PC-3 (cell line): ENCODE measurements at regions not wholly inside any gene's neighbourhood (a gene's known extent, or its start where the extent isn't known, plus 50 kb on each side); places are given as distances from the start of the nearest gene placed in this dataset.

Experiments used
- ATAC-seq: fragments of 200-7000 bp; cut with Tn5 transposase; 2 replicates; pipeline ENCODE4 v1.9.1; 2020; ENCODE audit warnings: mild to moderate bottlenecking, moderate library complexity
- BruUV-seq: library from RNA; stranded (reverse); fragments of 400-500 nt; replicated peaks from 2 replicates; lab custom pipeline; 2021; lab: Mats Ljungman, UMichigan
- CTCF ChIA-PET: fragments of 300-600 bp; sonication (Branson Sonifier 250); formaldehyde crosslinking; loops from one replicate; lab custom pipeline; 2022; ENCODE audit warnings: antibody characterized with exemption; lab: Charles Lee
- POLR2A ChIA-PET: fragments of 300-600 bp; sonication (Branson Sonifier 250); formaldehyde crosslinking; loops from one replicate; lab custom pipeline; 2022; ENCODE audit warnings: antibody characterized with exemption; ENCODE audit not compliant: unreplicated experiment; lab: Charles Lee
- DNase-seq: peaks from one replicate; pipeline ENCODE4 v3.0.0-alpha.2; 2015
- H2AFZ ChIP-seq: fragments of 300-600 bp; sonication (generic); 2 replicates; pipeline ENCODE4 v1.6.0; 2016; ENCODE audit warnings: antibody characterized with exemption, low read length
- H3F3A ChIP-seq: fragments of 300-600 bp; sonication (generic); one replicate; pipeline ENCODE4 v1.6.0; 2017; ENCODE audit warnings: antibody characterized with exemption, low read length, control low read depth, mild to moderate bottlenecking; ENCODE audit not compliant: unreplicated experiment
- H3K27ac ChIP-seq: fragments of 300-600 bp; sonication (generic); 2 replicates; pipeline ENCODE4 v1.5.1; 2016; ENCODE audit warnings: mild to moderate bottlenecking, low read length
- H3K27me3 ChIP-seq: fragments of 300-600 bp; sonication (generic); 2 replicates; pipeline ENCODE4 v1.6.1; 2016; ENCODE audit warnings: low read length, mixed read lengths
- H3K36me3 ChIP-seq: fragments of 300-600 bp; sonication (generic); 2 replicates; pipeline ENCODE4 v1.6.1; 2016; ENCODE audit warnings: low read depth, mixed run types, low read length, mixed read lengths
- H3K4me1 ChIP-seq: fragments of 300-600 bp; sonication (generic); 2 replicates; pipeline ENCODE4 v1.5.1; 2016; ENCODE audit warnings: low read length; ENCODE audit not compliant: insufficient read depth
- H3K4me2 ChIP-seq: fragments of 300-600 bp; sonication (generic); 2 replicates; pipeline ENCODE4 v1.6.0; 2016; ENCODE audit warnings: low read length
- H3K4me3 ChIP-seq: fragments of 300-600 bp; sonication (generic); 2 replicates; pipeline ENCODE4 v1.5.1; 2016; ENCODE audit warnings: mild to moderate bottlenecking, low read length, mixed read lengths
- H3K79me2 ChIP-seq: fragments of 300-600 bp; sonication (generic); 2 replicates; pipeline ENCODE4 v1.6.1; 2017; ENCODE audit warnings: low read length, mixed read lengths
- H3K9ac ChIP-seq: fragments of 300-600 bp; sonication (generic); 2 replicates; pipeline ENCODE4 v1.6.0; 2016; ENCODE audit warnings: mild to moderate bottlenecking, low read length
- H3K9me2 ChIP-seq: fragments of 300-600 bp; sonication (generic); replicated peaks from 2 replicates; pipeline ENCODE4 v1.6.1; 2016; ENCODE audit warnings: mixed run types, low read length, mixed read lengths
- H3K9me3 ChIP-seq: fragments of 300-600 bp; sonication (generic); 2 replicates; pipeline ENCODE4 v1.6.1; 2016; ENCODE audit warnings: low read length, mixed read lengths
- H4K20me1 ChIP-seq: fragments of 300-600 bp; sonication (generic); 2 replicates; pipeline ENCODE4 v1.6.1; 2016; ENCODE audit warnings: low read length, mixed read lengths
- CTCF ChIP-seq: fragments of 300-600 bp; sonication (generic); conservative IDR thresholded peaks from 2 replicates; pipeline ENCODE4 v1.5.1; 2017; ENCODE audit warnings: antibody characterized with exemption, low read depth, mild to moderate bottlenecking, low read length
- EZH2 ChIP-seq: fragments of 300-600 bp; sonication (generic); IDR thresholded peaks from one replicate; pipeline ENCODE4 v1.6.1; 2017; ENCODE audit warnings: antibody characterized with exemption, mild to moderate bottlenecking, low read length; ENCODE audit not compliant: unreplicated experiment
- EZH2phosphoT487 ChIP-seq: fragments of 300-600 bp; sonication (generic); IDR thresholded peaks from 2 replicates; pipeline ENCODE4 v1.6.1; 2018; ENCODE audit warnings: mild to moderate bottlenecking, antibody characterized with exemption, low read length, borderline replicate concordance
- intact Hi-C: fragments of 100-400 bp; cut with micrococcal nuclease; formaldehyde crosslinking; loops from 2 replicates; pipeline ENCODE4 v1.9.0; 2023

DNA sequence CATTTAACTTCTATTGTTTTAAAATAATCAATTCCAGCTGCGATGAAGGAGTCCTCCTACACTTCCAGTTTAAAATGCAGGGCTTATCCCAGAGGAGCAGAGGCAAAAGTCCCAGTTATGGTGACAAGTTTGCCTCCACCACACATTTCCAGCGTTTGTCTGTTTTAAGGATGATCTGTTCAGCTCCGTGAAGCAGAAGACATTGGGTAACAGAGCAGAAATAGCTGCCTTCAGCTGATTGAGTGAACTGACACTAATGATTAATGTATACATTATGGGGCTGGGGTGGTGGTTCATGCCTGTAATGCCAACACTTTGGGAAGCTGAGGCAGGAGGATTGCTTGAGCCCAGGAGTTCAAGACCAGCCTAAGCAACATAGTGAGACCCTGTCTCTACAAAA is 127.6 kb downstream of the HSD17B3 start:
- no TSS peak for BruUV-seq
- no peak overlapping the region for H3K27ac ChIP-seq
- intact Hi-C loops = no loop called here

GRCh38 chr9:96173640-96174039 is 128.3 kb downstream of the HSD17B3 start:
- POLR2A ChIA-PET = no interaction called here
- DNase-seq (no peak), ATAC-seq (no peak)
- Histone ChIP-seq H3F3A (no peaks in the 10 kb centered on the region), H2AFZ (no peak overlapping the region), H3K9ac (no peak overlapping the region), H3K9me3 (no peaks in the 10 kb centered on the region), H3K27me3 (peaks cover 14% of the 10 kb centered on the region), H3K9me2 (no peaks in the 10 kb centered on the region), H3K27ac (no peak overlapping the region), H3K79me2 (no peaks in the 10 kb centered on the region), H3K36me3 (no peaks in the 10 kb centered on the region), H4K20me1 (no peaks in the 10 kb centered on the region), H3K4me1 (peaks cover 10% of the 10 kb centered on the region; the same call in 1 of the 2 replicates), H3K4me3 (no peak overlapping the region), H3K4me2 (no peak overlapping the region)
- CTCF ChIA-PET = no interaction called here
- intact Hi-C loops = no loop called here
- no TSS peak for BruUV-seq
- no peak for TF ChIP-seq EZH2phosphoT487
- no peak for TF ChIP-seq EZH2
- no peak for TF ChIP-seq CTCF

More for the DNA sequence above, 127.6 kb downstream of the HSD17B3 start:
- Histone ChIP-seq H3K79me2 (no peaks in the 10 kb centered on the region), H3K4me3 (no peak overlapping the region), H4K20me1 (no peaks in the 10 kb centered on the region), H3F3A (no peaks in the 10 kb centered on the region), H3K36me3 (no peaks in the 10 kb centered on the region), H3K9ac (no peak overlapping the region), H2AFZ (no peak overlapping the region), H3K4me1 (peaks cover 7% of the 10 kb centered on the region; the same call in 1 of the 2 replicates), H3K27me3 (peaks cover 14% of the 10 kb centered on the region), H3K9me2 (no peaks in the 10 kb centered on the region), H3K9me3 (no peaks in the 10 kb centered on the region), H3K4me2 (no peak overlapping the region)
- CTCF ChIA-PET = no interaction called here
- no peak for TF ChIP-seq EZH2phosphoT487
- POLR2A ChIA-PET = no interaction called here
- DNase-seq (no peak), ATAC-seq (no peak)

- POLR2A ChIA-PET = no interaction called here
- no peak for ATAC-seq
- H3K27me3 ChIP-seq = peaks cover 14% of the 10 kb centered on the region
Measured at GRCh38 chr9:96172797-96173196, 129.2 kb downstream of the HSD17B3 start.

More at GRCh38 chr9:96172797-96173196, 129.2 kb downstream of the HSD17B3 start:
- Histone ChIP-seq H3K9ac (no peak overlapping the region), H3K79me2 (no peaks in the 10 kb centered on the region), H3K4me1 (peaks cover 10% of the 10 kb centered on the region; the same call in 1 of the 2 replicates), H3K4me2 (no peak overlapping the region), H3K27ac (no peak overlapping the region), H4K20me1 (no peaks in the 10 kb centered on the region), H3K36me3 (no peaks in the 10 kb centered on the region), H3K4me3 (no peak overlapping the region), H2AFZ (no peak overlapping the region), H3K9me2 (no peaks in the 10 kb centered on the region), H3F3A (no peaks in the 10 kb centered on the region), H3K9me3 (no peaks in the 10 kb centered on the region)
- no TSS peak for BruUV-seq
- intact Hi-C loops = no loop called here
- CTCF ChIA-PET = no interaction called here
- no peak for TF ChIP-seq EZH2
- no peak for TF ChIP-seq CTCF
- no peak for TF ChIP-seq EZH2phosphoT487
- no peak for DNase-seq
